ENCODE measurements at regions not wholly inside any gene's neighbourhood (a gene's known extent, or its start where the extent isn't known, plus 50 kb on each side); places are given as distances from the start of the nearest gene placed in this dataset.

DNA sequence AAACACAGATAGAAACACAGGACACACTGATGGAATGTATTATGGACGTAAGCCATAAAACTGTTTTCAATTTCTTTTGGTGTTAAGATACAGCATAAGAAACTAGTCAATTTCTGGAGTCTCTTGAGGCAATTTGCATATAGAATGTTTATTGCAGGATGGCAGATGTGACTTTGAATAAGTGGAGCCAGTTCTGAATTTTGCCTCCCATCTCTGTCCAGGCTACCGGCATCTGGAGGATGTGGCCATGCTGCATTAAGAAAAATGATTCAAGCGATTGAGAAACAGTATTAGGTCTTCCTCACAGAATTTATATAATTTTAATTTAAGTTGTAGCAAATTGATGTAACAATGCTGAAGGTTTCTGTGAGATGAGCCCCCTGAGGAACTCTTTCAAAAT is 81.5 kb downstream of the CHST2 start:
- Histone ChIP-seq H3K9ac (ENCODE audit: low read length) (no peak overlapping the region), H3K27ac (ENCODE audit: low read length) (no peak overlapping the region), H3K9me2 (replicated peaks; ENCODE audit: low read length) (no peaks in the 10 kb centered on the region), H3K9me3 (ENCODE audit: low read length) (no peaks in the 10 kb centered on the region), H3K4me1 (ENCODE audit: insufficient read depth, low read length) (no peaks in the 10 kb centered on the region), H3K36me3 (ENCODE audit: low read depth, low read length) (no peaks in the 10 kb centered on the region), H3F3A (ENCODE audit: low read length, unreplicated experiment) (no peaks in the 10 kb centered on the region), H4K20me1 (ENCODE audit: low read length) (no peaks in the 10 kb centered on the region), H3K79me2 (ENCODE audit: low read length) (no peaks in the 10 kb centered on the region), H3K4me3 (ENCODE audit: low read length) (no peak overlapping the region), H3K4me2 (ENCODE audit: low read length) (no peak overlapping the region), H3K27me3 (ENCODE audit: low read length) (no peaks in the 10 kb centered on the region), H2AFZ (ENCODE audit: low read length) (no peak overlapping the region)
- DNase-seq (no peak), ATAC-seq (no peak)
- BruUV-seq (replicated peaks): no TSS peak
- ChIA-PET POLR2A (ENCODE audit: unreplicated experiment) (no interaction called here), CTCF (no interaction called here)
- intact Hi-C loops (cut with micrococcal nuclease): no loop called here
- TF ChIP-seq, protein P1, sequence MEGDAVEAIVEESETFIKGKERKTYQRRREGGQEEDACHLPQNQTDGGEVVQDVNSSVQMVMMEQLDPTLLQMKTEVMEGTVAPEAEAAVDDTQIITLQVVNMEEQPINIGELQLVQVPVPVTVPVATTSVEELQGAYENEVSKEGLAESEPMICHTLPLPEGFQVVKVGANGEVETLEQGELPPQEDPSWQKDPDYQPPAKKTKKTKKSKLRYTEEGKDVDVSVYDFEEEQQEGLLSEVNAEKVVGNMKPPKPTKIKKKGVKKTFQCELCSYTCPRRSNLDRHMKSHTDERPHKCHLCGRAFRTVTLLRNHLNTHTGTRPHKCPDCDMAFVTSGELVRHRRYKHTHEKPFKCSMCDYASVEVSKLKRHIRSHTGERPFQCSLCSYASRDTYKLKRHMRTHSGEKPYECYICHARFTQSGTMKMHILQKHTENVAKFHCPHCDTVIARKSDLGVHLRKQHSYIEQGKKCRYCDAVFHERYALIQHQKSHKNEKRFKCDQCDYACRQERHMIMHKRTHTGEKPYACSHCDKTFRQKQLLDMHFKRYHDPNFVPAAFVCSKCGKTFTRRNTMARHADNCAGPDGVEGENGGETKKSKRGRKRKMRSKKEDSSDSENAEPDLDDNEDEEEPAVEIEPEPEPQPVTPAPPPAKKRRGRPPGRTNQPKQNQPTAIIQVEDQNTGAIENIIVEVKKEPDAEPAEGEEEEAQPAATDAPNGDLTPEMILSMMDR (conservative IDR thresholded peaks at IDR 0.05; ENCODE audit: low read depth, low read length): no peak
- TF ChIP-seq EZH2phosphoT487 (IDR thresholded peaks at IDR 0.05; ENCODE audit: borderline replicate concordance, low read length) (no peak), EZH2 (IDR thresholded peaks at IDR 0.05; ENCODE audit: low read length, unreplicated experiment) (no peak)

DNA sequence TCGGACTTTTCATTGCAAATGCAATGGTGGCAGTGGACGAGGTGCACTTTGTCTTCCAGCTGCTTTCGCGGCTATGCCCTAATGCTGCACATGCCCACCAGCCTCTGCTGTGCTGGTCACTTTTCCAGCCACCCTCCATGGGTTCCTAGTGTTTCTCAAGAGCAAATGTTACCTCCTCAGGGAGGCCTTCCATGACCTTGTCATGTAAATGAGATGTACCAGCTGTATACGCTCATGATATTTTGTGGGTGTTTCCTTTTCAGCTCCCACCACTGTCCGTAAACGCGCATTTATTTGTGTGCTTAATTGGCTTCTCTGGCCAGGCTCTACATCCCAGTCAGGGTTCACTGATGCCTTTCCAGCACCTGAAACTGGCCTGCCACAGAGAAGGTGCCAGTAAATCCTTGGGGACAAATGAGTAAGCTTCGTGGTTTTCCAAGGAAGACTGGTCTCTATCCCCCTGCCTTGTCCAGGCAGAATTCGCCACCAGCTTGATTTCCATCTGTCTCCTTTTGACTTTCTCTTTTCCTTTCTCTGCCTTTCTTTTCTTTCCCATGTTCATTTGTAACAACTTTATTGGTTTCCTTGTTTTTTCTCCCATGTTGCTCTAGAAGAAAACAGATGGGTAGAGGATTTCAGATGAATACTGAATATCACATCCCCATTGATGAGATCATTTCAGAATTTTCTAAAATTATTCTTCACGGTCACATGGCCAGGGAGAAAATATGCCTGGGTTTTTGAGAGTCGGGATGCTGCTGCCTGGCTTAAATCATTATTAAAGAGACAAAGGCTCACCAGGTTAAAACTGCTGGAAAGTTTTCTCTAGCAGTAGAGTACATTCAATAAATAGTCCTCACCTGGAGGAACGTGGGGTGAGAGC is 82.5 kb downstream of the CHST2 start:
- Histone ChIP-seq H3K36me3 (ENCODE audit: low read depth, low read length) (no peaks in the 10 kb centered on the region), H3K79me2 (ENCODE audit: low read length) (no peaks in the 10 kb centered on the region), H3K9ac (ENCODE audit: low read length) (no peak overlapping the region), H3K9me2 (replicated peaks; ENCODE audit: low read length) (no peaks in the 10 kb centered on the region), H3F3A (ENCODE audit: low read length, unreplicated experiment) (no peaks in the 10 kb centered on the region), H3K4me1 (ENCODE audit: insufficient read depth, low read length) (0 out of 2 replicates have a peak, but pooled peaks cover 1% of the 10 kb centered on the region), H2AFZ (ENCODE audit: low read length) (no peak overlapping the region), H3K27ac (ENCODE audit: low read length) (no peak overlapping the region), H3K9me3 (ENCODE audit: low read length) (no peaks in the 10 kb centered on the region), H3K27me3 (ENCODE audit: low read length) (no peaks in the 10 kb centered on the region), H3K4me3 (ENCODE audit: low read length) (no peak overlapping the region), H4K20me1 (ENCODE audit: low read length) (no peaks in the 10 kb centered on the region), H3K4me2 (ENCODE audit: low read length) (no peak overlapping the region)
- DNase-seq (no peak), ATAC-seq (no peak)
- no TSS peak for BruUV-seq (replicated peaks)
- CTCF ChIA-PET: no interaction called here
- TF ChIP-seq EZH2phosphoT487 (IDR thresholded peaks at IDR 0.05; ENCODE audit: borderline replicate concordance, low read length) (no peak), EZH2 (IDR thresholded peaks at IDR 0.05; ENCODE audit: low read length, unreplicated experiment) (no peak)
- TF ChIP-seq, protein P1 (conservative IDR thresholded peaks at IDR 0.05; ENCODE audit: low read depth, low read length): no peak
- intact Hi-C loops (cut with micrococcal nuclease): no loop called here
- POLR2A ChIA-PET (ENCODE audit: unreplicated experiment): no interaction called here

DNA sequence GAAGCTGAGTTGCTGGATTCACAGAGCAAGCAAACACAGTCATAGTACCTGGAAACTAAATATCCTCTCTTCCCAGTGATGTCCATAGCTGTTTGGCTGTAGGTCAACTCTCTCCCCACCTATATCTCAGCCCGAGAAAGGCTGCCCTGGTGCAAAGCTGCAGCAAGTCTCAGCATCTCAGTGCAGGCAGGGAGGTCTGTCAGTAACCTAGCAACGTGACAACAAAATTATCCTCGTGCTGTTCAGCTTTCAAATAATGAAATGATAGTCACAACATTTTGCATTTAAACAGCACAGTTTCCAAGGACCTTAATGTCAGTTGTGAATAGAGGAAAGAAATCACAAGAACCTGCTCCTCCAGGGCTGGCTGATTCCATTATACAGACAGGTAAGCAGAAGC is 83.6 kb downstream of the CHST2 start:
- no peak overlapping the region for H2AFZ ChIP-seq (ENCODE audit: low read length)
- no peaks in the 10 kb centered on the region for H3F3A ChIP-seq (ENCODE audit: low read length, unreplicated experiment)
- no peak overlapping the region for H3K9ac ChIP-seq (ENCODE audit: low read length)
- H4K20me1 ChIP-seq (ENCODE audit: low read length): no peaks in the 10 kb centered on the region
- no peak overlapping the region for H3K27ac ChIP-seq (ENCODE audit: low read length)
- H3K4me1 ChIP-seq (ENCODE audit: insufficient read depth, low read length): 0 out of 2 replicates have a peak, but pooled peaks cover 7% of the 10 kb centered on the region
- no peaks in the 10 kb centered on the region for H3K27me3 ChIP-seq (ENCODE audit: low read length)
- H3K9me2 ChIP-seq (replicated peaks; ENCODE audit: low read length): no peaks in the 10 kb centered on the region
- no peak overlapping the region for H3K4me3 ChIP-seq (ENCODE audit: low read length)
- no peak overlapping the region for H3K4me2 ChIP-seq (ENCODE audit: low read length)
- H3K36me3 ChIP-seq (ENCODE audit: low read depth, low read length): no peaks in the 10 kb centered on the region
- no peaks in the 10 kb centered on the region for H3K9me3 ChIP-seq (ENCODE audit: low read length)
- TF ChIP-seq, protein P1 (conservative IDR thresholded peaks at IDR 0.05; ENCODE audit: low read depth, low read length): no peak
- TF ChIP-seq EZH2 (IDR thresholded peaks at IDR 0.05; ENCODE audit: low read length, unreplicated experiment): no peak
- no peak for TF ChIP-seq EZH2phosphoT487 (IDR thresholded peaks at IDR 0.05; ENCODE audit: borderline replicate concordance, low read length)
- intact Hi-C loops (cut with micrococcal nuclease): no loop called here
- H3K79me2 ChIP-seq (ENCODE audit: low read length): no peaks in the 10 kb centered on the region
- CTCF ChIA-PET: no interaction called here
- POLR2A ChIA-PET (ENCODE audit: unreplicated experiment): no interaction called here
- ATAC-seq (no peak), DNase-seq (no peak)
- no TSS peak for BruUV-seq (replicated peaks)

Measured in PC-3 (cell line).